ENCODE measurements at regions not wholly inside any gene's neighbourhood (a gene's known extent, or its start where the extent isn't known, plus 50 kb on each side); places are given as distances from the start of the nearest gene placed in this dataset.

- Histone ChIP-seq H3K27ac (ENCODE audit: low read length) (no peak overlapping the region), H3K36me3 (ENCODE audit: low read depth, low read length) (no peaks in the 10 kb centered on the region), H3K9ac (ENCODE audit: low read length) (no peak overlapping the region), H3K4me2 (ENCODE audit: low read length) (no peak overlapping the region), H3K4me1 (ENCODE audit: insufficient read depth, low read length) (peaks cover 18% of the 10 kb centered on the region), H3K4me3 (ENCODE audit: low read length) (no peak overlapping the region), H3K79me2 (ENCODE audit: low read length) (no peaks in the 10 kb centered on the region), H3K27me3 (ENCODE audit: low read length) (no peaks in the 10 kb centered on the region), H3K9me3 (ENCODE audit: low read length) (no peaks in the 10 kb centered on the region), H4K20me1 (ENCODE audit: low read length) (no peaks in the 10 kb centered on the region), H3F3A (ENCODE audit: low read length, unreplicated experiment) (no peaks in the 10 kb centered on the region), H3K9me2 (replicated peaks; ENCODE audit: low read length) (0 out of 2 replicates have a peak, but pooled peaks cover 3% of the 10 kb centered on the region), H2AFZ (ENCODE audit: low read length) (no peak overlapping the region)
- ChIA-PET POLR2A (ENCODE audit: unreplicated experiment) (no interaction called here), CTCF (no interaction called here)
- TF ChIP-seq CTCF (conservative IDR thresholded peaks at IDR 0.05; ENCODE audit: low read depth, low read length) (no peak), EZH2 (IDR thresholded peaks at IDR 0.05; ENCODE audit: low read length, unreplicated experiment) (no peak), EZH2phosphoT487 (IDR thresholded peaks at IDR 0.05; ENCODE audit: borderline replicate concordance, low read length) (no peak)
- ATAC-seq (no peak), DNase-seq (peak; percentile 27)
- BruUV-seq (replicated peaks): no TSS peak
- intact Hi-C loops (cut with micrococcal nuclease): no loop called here
These were observed 61.2 kb upstream of the VTCN1 start for GRCh38 chr1:117271959-117272358.

GRCh38 chr1:117271129-117271528 is 60.4 kb upstream of the VTCN1 start:
- H3K79me2 ChIP-seq (ENCODE audit: low read length): no peaks in the 10 kb centered on the region
- no peaks in the 10 kb centered on the region for H3K27me3 ChIP-seq (ENCODE audit: low read length)
- DNase-seq: no peak
- H3K9ac ChIP-seq (ENCODE audit: low read length): no peak overlapping the region
- 0 out of 2 replicates have a peak, but pooled peaks cover 3% of the 10 kb centered on the region for H3K9me2 ChIP-seq (replicated peaks; ENCODE audit: low read length)
- no peaks in the 10 kb centered on the region for H3F3A ChIP-seq (ENCODE audit: low read length, unreplicated experiment)
- no peak for ATAC-seq
- H3K27ac ChIP-seq (ENCODE audit: low read length): no peak overlapping the region
- CTCF ChIA-PET: no interaction called here
- peaks cover 18% of the 10 kb centered on the region for H3K4me1 ChIP-seq (ENCODE audit: insufficient read depth, low read length)
- no TSS peak for BruUV-seq (replicated peaks)
- H3K4me3 ChIP-seq (ENCODE audit: low read length): no peak overlapping the region
- H2AFZ ChIP-seq (ENCODE audit: low read length): no peak overlapping the region
- H3K9me3 ChIP-seq (ENCODE audit: low read length): no peaks in the 10 kb centered on the region
- intact Hi-C loops (cut with micrococcal nuclease): no loop called here
- H4K20me1 ChIP-seq (ENCODE audit: low read length): no peaks in the 10 kb centered on the region
- TF ChIP-seq EZH2phosphoT487 (IDR thresholded peaks at IDR 0.05; ENCODE audit: borderline replicate concordance, low read length) (no peak), EZH2 (IDR thresholded peaks at IDR 0.05; ENCODE audit: low read length, unreplicated experiment) (no peak), CTCF (conservative IDR thresholded peaks at IDR 0.05; ENCODE audit: low read depth, low read length) (no peak)
- H3K4me2 ChIP-seq (ENCODE audit: low read length): no peak overlapping the region
- H3K36me3 ChIP-seq (ENCODE audit: low read depth, low read length): no peaks in the 10 kb centered on the region
- POLR2A ChIA-PET (ENCODE audit: unreplicated experiment): no interaction called here

- ChIA-PET POLR2A (ENCODE audit: unreplicated experiment) (no interaction called here), CTCF (no interaction called here)
- TF ChIP-seq CTCF (conservative IDR thresholded peaks at IDR 0.05; ENCODE audit: low read depth, low read length) (no peak), EZH2phosphoT487 (IDR thresholded peaks at IDR 0.05; ENCODE audit: borderline replicate concordance, low read length) (no peak), EZH2 (IDR thresholded peaks at IDR 0.05; ENCODE audit: low read length, unreplicated experiment) (no peak)
- H3K9me3 ChIP-seq (ENCODE audit: low read length): no peaks in the 10 kb centered on the region
- H3K27ac ChIP-seq (ENCODE audit: low read length): no peak overlapping the region
- BruUV-seq (replicated peaks): no TSS peak
- ATAC-seq: no peak
- no peak overlapping the region for H3K4me2 ChIP-seq (ENCODE audit: low read length)
- H3K9ac ChIP-seq (ENCODE audit: low read length): no peak overlapping the region
- intact Hi-C loops (cut with micrococcal nuclease): no loop called here
- H3K79me2 ChIP-seq (ENCODE audit: low read length): no peaks in the 10 kb centered on the region
- no peaks in the 10 kb centered on the region for H3K27me3 ChIP-seq (ENCODE audit: low read length)
- H3K4me3 ChIP-seq (ENCODE audit: low read length): no peak overlapping the region
- H4K20me1 ChIP-seq (ENCODE audit: low read length): no peaks in the 10 kb centered on the region
- H3F3A ChIP-seq (ENCODE audit: low read length, unreplicated experiment): no peaks in the 10 kb centered on the region
- H2AFZ ChIP-seq (ENCODE audit: low read length): no peak overlapping the region
- H3K9me2 ChIP-seq (replicated peaks; ENCODE audit: low read length): 0 out of 2 replicates have a peak, but pooled peaks cover 3% of the 10 kb centered on the region
- DNase-seq: no peak
- H3K4me1 ChIP-seq (ENCODE audit: insufficient read depth, low read length): peaks cover 18% of the 10 kb centered on the region
- no peaks in the 10 kb centered on the region for H3K36me3 ChIP-seq (ENCODE audit: low read depth, low read length)
These were observed 60.0 kb upstream of the VTCN1 start for GRCh38 chr1:117270679-117271078.
